HG02943 (cell line): ENCODE measurements at regions not wholly inside any gene's neighbourhood (a gene's known extent, or its start where the extent isn't known, plus 50 kb on each side); places are given as distances from the start of the nearest gene placed in this dataset.
"Not testable (repeated sequence)": the region's sequence is repeated elsewhere in the genome, so short reads cannot be mapped to it uniquely, and the experiment has no call there.

Experiments used
- ATAC-seq: cut with Tn5 transposase; IDR thresholded peaks from one replicate; pipeline ENCODE4 v1.9.1; 2021; ENCODE audit warnings: mild to moderate bottlenecking, low read depth, moderate library complexity; ENCODE audit not compliant: unreplicated experiment

DNA sequence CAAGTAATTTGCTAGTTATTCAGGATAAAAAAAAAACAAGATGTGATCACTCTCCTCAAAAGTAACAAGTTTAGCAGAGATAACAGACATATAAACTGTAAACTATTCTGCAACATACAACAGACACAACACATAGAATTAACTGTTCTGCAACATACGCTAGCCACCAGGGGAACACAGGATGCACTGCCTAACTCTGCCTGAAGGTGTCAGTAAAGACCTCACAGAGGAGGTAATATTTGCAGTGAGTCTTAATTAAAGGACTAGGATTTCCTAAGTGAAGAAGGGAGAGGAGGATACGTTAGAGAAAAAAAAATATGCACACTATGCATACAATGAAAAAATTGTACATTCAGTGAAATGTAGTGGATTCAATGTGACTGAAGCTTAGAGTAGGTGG lies 129.6 kb downstream of the NBPF8 start:
- not testable (repeated sequence) for ATAC-seq

DNA sequence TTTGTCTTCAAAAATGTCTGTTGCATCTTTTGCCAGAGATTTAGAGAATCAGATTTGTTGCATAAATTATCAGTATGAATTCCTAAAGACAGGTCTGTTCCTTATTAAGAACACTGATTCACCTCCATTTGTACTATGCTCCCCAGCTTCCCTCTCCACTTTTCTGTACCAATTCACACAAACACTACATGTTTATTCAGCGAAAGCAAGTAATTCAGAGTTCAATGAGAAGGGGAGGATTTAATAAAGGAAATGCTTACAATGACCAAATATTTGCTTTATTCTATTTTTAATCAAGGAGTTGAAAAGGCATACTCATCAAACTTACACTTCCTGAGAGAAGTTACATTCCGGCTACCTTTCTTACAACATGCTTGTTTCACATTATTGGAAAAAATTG lies 135.5 kb downstream of the NBPF8 start:
- not testable (repeated sequence) for ATAC-seq

DNA sequence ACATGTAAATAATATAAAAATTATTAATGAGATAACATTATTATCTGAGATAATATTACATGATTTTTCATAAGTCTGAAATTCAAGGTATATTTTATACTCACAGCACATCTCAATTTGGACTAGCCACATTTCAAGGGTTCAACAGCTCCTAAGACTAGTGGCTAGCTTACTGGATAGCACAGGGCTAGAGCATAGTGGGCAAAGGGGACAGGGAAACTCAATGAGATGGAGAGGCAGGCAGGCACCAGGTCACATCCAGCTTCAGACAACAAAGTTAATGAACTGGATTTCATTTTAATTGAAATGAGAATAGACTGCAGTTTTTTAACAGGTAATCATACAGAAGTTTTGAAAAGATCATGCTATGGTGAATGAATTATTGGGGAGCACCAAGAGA lies 137.4 kb downstream of the NBPF8 start:
- ATAC-seq: not testable (repeated sequence)

DNA sequence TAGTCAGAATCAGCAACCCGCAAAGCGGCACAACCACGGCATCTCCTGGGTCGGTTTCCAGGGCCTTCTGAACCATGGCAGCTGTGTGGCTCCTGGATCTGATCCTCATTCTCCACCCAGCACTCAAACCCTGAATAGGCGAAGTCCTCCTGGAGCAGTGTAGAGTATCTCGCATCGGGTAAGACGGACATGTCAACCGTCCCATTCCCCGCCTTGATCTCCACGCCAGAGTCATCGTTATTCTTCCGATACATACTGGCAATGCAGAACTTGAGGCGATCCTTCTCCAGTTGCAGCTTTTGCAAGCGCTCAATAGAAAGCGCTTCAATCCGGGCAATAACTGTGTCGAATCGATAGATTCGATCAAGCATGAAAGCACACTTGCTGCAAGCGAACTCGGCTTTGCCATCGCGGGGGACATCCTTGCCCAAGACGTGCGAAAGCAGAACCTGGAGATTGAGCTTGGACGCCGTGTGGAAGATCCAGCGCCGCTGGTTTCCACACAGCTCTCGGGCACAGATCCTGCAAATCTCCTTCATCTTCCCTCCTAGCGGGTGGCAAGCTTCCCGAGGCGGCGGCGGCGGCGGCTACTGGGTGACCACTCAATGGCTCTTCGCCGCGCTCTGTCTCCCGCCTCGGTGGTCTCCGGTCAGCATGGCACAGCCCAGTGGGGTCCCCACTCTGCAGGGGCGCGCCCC lies 142.9 kb downstream of the NBPF8 start:
- ATAC-seq: not testable (repeated sequence)

DNA sequence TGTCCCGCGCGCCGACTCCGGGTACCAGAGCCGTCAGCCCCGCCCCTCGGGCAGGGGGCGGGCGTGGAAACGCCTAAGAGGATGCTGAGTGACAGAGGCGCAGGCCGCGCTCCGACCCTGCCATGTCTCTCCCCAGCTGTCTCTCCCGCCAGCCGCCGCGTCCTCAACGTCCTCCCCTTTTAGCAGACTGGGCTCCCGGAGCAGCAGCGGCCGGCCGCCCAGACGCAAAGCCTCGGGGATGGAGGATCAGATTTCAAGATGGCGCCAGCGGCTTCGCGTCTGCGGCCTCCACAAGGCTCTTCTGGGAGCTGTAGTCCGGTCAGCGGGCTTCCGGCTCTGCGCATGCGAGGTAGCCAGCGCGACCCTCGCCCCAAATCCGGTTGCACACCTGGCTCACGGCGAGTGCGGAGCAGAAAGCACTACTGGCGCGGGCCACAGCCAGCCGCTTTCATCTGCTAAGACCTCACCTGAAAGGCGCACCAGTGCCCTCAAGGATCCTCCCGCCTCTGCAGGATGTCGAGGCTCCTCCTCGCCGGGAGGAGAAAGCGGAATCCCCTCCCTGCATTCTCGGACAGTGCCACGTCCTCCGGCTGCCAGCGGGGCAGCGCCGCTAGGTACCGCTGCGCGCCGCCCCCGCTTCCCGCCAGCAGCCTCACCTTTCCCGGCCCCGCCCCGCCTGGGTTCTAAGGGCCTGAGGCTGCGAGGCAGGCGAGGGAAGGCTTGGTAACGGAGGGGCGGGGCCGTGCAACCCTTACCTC lies 143.6 kb downstream of the NBPF8 start:
- peak; percentile 82 for ATAC-seq

DNA sequence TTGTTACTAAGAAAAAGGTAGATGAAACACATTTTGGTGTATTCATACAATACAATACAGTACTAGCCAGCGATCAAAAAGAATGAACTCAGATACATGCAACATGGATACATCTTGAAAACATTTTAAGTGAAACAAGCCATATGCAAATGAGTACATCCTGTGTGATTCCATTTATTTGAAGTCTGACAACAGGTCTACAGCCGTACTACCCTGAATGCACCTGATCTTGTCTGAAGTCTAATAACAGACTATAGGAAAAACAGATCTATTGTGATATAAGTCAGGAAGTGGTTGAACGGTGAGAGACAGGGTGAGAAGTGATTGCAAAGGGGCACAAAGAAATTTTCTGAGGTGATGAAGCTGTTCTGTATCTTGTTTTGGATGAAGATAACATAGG lies 146.9 kb downstream of the NBPF8 start:
- ATAC-seq: not testable (repeated sequence)

DNA sequence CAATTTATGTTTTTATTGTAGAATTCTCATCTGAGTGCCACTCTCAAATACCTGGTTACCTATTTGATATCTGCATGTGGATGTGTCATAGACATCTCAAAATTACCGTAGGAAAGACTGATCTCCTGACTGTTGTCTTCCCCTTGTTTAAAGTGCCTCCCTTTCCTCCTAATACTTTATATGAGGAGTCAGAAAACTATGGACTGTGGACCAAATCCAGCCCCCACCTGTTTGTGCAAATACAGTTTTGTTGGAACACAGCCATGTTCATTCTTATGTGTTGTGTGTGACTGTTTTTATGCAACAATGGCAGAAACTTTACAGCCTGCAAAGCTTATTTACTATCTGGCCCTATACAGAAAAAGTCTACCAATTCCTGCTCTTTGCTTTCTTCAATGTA lies 150.6 kb downstream of the NBPF8 start:
- ATAC-seq: not testable (repeated sequence)

DNA sequence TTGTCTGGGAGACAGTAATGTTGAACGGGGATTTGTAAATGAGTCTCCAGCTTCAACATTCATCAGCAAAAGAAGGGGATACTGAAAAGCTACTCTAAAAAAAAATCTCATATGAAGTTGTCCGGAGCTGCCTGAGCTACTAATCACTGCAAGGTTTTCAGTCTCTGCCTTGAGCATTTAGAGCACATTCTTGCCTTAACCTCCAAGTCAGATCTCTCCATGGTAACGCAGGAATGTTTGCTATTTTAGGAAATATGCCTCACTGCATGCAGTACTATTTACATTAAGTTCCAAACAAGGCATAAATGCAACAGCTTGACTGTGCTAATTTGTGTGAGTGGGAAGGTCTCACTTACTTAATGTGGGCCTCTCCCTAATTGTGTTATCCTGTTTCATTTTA lies 152.8 kb downstream of the NBPF8 start:
- ATAC-seq: not testable (repeated sequence)

DNA sequence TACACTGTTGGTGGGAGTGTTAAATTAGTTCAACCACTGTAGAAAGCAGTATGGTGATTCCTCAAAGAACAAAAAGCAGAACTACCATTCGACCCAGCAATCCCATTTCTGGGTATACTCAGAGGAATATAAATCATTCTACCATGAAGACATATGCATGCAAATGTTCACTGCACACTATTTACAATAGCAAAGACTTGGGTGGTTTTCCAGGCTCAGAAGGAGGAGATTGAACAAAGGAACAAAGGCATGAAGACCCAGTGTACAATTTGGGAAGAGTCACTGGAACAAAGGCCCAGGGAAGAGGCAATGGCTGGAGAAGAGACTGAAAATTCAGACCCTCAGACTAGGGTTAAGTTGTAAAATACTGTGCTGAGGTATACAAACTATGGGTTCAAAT lies 148.5 kb upstream of the NBPF26 start:
- not testable (repeated sequence) for ATAC-seq

DNA sequence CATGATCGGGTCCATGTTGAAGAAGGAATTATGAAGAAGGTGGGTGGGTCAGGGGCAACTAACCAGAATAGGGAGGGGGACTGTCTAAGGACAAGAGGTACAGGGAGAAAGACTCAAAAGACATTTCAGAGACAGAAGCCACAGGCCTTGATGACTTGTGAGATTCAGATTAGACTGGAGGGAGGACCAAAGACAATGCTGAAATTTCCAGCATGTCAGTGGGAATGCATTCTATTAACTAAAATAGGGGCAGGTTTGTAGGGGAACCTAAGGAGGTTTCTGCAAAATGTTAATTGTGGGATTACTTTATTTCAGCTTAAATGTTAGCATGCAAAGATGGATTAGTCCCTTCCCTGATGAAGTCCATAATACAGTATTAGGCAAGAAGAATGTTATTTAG lies 141.6 kb upstream of the NBPF26 start:
- not testable (repeated sequence) for ATAC-seq

DNA sequence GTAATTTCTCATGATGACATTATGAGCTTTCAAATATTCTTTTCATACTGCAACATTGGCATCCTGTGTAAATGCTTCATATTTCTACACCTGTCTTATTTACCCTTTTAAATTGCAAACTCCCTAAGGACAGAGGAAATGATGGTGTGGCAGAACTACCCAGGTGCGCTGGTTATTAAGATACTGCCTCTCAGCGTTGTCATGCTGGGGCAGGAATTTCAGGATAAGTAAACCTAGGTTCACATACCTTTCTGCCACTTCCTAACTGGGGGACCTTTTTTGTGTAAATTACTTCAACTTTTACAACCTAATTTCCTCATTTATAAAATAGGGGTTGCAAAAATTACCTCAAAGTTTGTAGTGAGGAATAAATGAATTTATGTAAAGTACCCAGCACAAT lies 137.7 kb upstream of the NBPF26 start:
- not testable (repeated sequence) for ATAC-seq

DNA sequence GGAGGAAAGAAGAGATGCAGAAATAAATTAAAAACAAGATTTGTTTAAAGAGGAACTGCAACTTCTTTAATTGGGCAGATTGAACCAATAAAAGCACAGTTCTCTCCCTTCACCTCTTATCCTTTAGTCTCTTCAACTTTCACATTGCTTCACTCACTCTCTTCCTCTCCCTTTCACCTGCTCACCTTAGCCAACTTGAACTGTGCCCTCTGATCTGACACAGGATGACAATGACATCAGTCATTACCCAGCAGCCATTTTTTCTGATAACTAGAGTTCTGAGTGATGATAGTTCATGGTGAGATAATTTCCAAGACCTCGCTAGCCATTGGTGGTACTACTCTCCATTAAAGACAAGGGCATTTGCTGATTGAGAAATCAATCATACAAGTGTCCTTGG lies 134.9 kb upstream of the NBPF26 start:
- not testable (repeated sequence) for ATAC-seq

DNA sequence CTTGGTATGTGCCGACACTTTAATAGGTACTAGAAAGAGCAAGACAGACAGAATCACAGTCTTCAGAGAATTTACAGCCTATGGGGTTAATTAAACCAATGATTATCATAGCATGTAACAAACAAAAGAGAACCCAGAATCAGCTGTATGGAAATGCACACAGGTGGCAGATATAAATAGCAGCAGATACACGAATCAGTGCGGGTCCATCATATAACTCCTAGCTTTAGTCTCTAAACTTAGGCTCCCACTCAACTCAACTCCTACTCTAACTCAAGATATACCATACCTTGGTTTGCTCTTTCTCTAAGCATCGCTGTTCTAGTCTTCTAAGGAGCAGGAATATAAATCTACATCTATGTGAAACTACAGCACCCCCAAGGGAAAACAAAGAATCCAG lies 132.0 kb upstream of the NBPF26 start:
- not testable (repeated sequence) for ATAC-seq

DNA sequence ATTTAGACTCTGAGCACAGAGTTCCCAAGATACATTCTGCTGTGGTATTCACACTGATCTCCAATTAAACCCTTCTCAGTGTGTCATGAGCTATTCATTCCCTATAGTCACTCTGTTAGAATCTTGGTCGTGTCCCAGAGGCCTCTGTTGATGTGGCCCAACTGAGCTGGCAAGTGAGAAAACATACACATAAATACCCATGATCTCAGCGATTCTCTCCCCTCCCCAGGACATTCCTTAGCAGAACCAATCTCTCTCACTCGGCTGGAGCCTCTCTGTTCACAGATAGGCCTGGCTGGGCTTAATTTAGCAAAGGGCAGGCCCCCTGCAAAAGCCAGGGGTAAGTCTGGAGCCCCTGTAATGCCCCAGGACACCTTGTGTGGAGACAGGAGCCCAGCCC lies 130.8 kb upstream of the NBPF26 start:
- ATAC-seq: not testable (repeated sequence)

DNA sequence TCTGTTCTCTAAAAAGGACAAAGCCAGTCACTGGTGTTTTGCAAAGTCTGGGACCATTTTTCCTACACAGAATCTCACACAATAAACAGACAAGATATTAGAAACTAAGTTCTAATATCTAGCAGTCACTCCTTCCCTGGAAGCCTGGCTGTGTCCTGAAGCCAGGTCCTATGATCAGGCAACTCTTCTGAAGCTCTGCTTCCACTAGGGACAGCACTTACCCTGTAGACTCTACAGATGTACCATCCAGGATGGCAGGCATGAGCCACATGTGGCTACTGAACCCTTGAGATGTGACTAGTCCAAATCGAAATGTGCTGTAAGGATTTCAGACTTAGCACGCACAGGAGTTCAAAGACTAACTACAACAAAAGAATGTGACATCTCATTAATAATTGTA lies 130.1 kb upstream of the NBPF26 start:
- not testable (repeated sequence) for ATAC-seq

DNA sequence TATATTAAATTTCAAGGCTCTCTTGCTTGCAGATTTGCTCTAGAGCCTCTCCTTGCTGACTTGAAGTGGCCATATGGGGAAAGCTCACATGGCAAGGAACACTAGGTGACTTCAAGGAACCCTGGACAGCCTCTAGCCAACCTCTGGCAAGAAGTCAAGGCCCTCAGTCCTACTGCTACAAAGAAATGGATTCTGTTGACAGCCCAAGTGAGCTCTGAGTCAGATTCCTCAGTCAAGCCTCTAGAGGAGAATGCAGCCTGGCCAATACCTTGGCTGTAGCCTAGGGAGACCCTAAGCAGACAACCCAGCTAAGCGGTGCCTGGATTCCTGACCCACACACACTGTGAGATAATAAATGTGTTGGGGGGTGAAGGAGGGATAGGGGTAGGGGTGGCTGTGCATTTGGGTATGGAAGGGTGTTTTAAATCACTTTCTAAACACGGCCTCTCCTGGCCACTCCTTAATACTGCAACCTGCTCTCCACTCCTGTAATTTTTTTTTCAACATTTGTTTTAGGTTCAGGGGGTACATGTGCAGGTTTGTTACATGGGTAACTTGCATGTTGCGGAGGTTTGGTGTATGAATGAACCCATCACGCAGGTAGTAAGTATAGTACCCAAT lies 125.3 kb upstream of the NBPF26 start:
- not testable (repeated sequence) for ATAC-seq

DNA sequence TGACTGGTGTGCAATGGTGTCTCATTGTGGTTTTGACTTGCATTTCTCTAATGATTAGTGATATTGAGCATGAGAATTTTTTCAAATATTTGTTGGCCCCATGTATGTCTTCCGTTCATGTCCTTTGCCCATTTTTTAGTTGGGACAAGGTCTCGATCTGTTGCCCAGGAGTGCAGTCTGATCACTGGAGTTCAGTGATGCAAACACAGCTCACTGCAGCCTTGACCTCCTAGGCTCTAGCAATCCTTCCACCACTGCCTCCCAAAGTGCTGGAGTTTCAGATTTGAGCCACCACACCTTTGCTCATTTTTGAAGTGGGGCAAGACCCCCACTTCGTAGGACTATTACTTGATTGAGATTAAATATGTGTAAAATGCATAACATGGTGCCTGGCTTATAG lies 124.2 kb upstream of the NBPF26 start:
- not testable (repeated sequence) for ATAC-seq

DNA sequence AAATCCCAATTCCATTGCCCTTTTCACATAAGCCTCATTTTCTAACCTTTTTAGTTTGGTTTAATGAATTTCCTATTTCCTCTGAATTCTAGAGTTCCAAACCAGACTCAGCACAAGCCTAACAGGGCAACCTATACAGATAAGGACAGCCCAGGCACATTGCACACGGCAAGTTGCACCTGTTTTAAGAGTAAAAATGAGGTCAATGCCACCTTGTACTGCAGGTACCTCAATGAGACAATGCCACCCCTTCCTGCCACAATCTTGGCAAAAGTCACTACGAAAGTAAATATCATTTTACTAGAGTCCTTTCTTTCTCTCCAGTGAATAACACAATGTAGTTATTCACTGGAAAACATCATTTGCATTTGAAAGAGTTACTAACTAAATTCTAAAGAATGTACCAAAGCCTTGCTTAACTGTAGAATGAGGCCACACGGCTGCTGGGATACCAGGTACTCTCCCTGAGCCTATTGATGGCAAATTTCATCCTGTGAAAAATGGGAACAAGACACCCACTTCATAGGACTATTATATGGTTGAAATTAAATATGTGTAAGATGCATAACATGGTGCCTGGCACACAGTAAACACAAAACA lies 123.2 kb upstream of the NBPF26 start:
- not testable (repeated sequence) for ATAC-seq

DNA sequence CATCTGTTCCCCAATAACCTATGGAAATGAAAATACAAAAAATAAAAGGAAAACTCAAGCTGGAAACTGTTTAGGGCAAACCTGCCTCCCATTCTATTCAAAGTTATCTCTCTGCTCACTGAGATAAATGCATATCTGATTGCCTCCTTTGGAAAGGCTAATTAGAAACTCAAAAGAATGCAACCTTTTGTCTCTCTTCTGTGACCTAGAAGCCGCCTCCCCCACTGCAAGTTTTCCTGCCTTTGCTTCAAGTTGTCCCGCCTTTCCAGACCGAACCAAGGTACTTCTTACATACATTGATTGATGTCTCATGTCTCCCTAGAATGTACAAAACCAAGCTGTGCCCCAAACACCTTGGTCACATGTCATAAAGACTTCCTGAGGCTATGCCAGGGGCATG lies 115.9 kb upstream of the NBPF26 start:
- ATAC-seq: not testable (repeated sequence)

DNA sequence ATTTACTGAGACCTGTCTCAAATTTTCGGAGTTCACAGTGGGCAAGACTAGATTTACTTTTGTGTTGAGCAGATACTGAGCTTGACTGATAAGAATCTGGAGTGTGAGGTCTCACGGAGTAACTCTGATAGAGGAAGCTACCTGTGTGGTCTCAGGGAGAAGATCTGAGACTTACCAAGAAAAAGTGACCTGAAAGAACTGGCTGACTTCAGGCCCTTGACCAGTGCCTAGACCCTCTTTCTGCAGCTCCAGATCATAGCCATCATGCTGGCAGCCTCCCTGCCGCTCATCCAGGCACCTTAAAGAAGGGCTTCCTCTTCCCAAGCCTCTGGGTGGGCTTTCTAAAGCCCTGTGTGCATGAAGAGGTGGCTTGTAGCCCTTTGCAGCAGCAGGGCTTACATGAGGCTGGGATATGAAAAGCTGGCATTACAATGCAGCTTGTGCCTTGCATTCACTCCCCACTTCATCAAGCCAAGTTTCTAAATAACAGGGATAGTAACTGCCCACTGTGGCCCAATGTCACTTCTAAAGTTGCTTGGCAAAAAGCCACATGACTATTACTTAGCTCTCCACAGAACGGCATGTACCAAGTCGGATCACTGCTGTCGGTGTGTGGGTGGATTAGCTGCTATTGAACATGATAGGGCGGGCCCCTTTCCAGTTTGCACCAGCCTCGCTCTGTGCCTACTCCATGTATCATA lies 115.3 kb upstream of the NBPF26 start:
- ATAC-seq: not testable (repeated sequence)
